Subcutaneous abdominal adipose tissue (tissue), 5 donors: ENCODE measurements at regions not wholly inside any gene's neighbourhood (a gene's known extent, or its start where the extent isn't known, plus 50 kb on each side); places are given as distances from the start of the nearest gene placed in this dataset.

Experiments
- H3K27ac ChIP-seq: one replicate; pipeline ENCODE4 v1.7.0; 2013; ENCODE audit warnings: low read depth, mild to moderate bottlenecking, inconsistent platforms, low read length, moderate library complexity
- H3K27me3 ChIP-seq, 5 donors: one replicate each; pipeline ENCODE4 v1.7.0; 2013; ENCODE audit warnings: low read length in 5 of 5, inconsistent platforms in 1 of 5; ENCODE audit not compliant: control insufficient read depth in 5 of 5, insufficient read depth in 4 of 5
- H3K36me3 ChIP-seq, 5 donors: one replicate each; pipeline ENCODE4 v1.7.0; 2013; ENCODE audit warnings: low read length in 5 of 5; ENCODE audit not compliant: control insufficient read depth in 5 of 5, insufficient read depth in 5 of 5
- H3K4me1 ChIP-seq, 5 donors: one replicate each; pipeline ENCODE4 v1.7.0; 2013; ENCODE audit warnings: low read length in 5 of 5, mild to moderate bottlenecking in 3 of 5, moderate library complexity in 1 of 5; ENCODE audit not compliant: control insufficient read depth in 5 of 5, insufficient read depth in 5 of 5
- H3K4me3 ChIP-seq, 5 donors: one replicate each; pipeline ENCODE4 v1.7.0; 2013; ENCODE audit warnings: low read length in 5 of 5, low read depth in 1 of 5
- H3K9ac ChIP-seq, 5 donors: one replicate each; pipeline ENCODE4 v1.7.0; 2013; ENCODE audit warnings: low read length in 5 of 5, mild to moderate bottlenecking in 4 of 5, moderate library complexity in 3 of 5
- H3K9me3 ChIP-seq, 5 donors: one replicate each; pipeline ENCODE4 v1.7.0; 2013; ENCODE audit warnings: low read length in 5 of 5; ENCODE audit not compliant: control insufficient read depth in 5 of 5
- donor health status: healthy.
- donor health status: healthy.
- donor health status: healthy.
- donor health status: healthy.
- donor health status: healthy.

- H3K9me3 ChIP-seq = peaks cover 0 to 7% (median 3%) of the 10 kb centered on the region in 5 donors
- peaks cover 0 to 4% (median 0%) of the 10 kb centered on the region in 5 donors for H3K27me3 ChIP-seq
- no peak overlapping the region for H3K9ac ChIP-seq
- H3K36me3 ChIP-seq = no peaks in the 10 kb centered on the region
- peaks cover 0 to under 1% (median under 1%) of the 10 kb centered on the region in 5 donors for H3K4me1 ChIP-seq
- H3K4me3 ChIP-seq = no peak overlapping the region
- H3K27ac ChIP-seq = no peak overlapping the region
Measured at GRCh38 chr2:121043827-121044222, 241.2 kb downstream of the TFCP2L1 start.

GRCh38 chr2:121044412-121044811 is 240.6 kb downstream of the TFCP2L1 start:
- peaks cover 0 to 7% (median 3%) of the 10 kb centered on the region in 5 donors for H3K9me3 ChIP-seq
- peaks cover 0 to 4% (median 0%) of the 10 kb centered on the region in 5 donors for H3K27me3 ChIP-seq
- no peak overlapping the region for H3K27ac ChIP-seq
- no peak overlapping the region for H3K4me3 ChIP-seq
- peaks cover 0 to 7% (median 6%) of the 10 kb centered on the region in 5 donors for H3K4me1 ChIP-seq
- H3K36me3 ChIP-seq = no peaks in the 10 kb centered on the region
- no peak overlapping the region for H3K9ac ChIP-seq

DNA sequence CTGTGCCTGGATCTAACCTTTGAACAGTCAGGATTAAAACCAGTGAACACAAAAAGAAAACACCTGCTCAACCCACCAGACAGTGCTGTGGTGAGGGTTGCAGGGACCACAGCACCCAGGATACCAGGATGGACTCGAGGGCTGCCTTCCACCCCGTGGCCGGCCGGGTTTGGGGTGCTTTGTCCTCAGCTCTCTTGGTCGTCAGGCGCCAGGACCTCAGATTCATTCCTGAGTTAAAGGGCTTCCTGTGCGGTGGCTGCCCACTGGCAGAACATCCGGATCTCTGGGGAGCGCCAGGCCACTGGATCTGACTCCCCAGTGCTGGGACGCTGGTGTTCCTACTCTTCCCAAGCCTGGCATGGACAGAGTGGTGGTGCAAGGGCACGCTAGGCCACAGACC is 239.8 kb downstream of the TFCP2L1 start:
- H3K9ac ChIP-seq = no peak overlapping the region
- H3K9me3 ChIP-seq = peaks cover 0 to 7% (median 3%) of the 10 kb centered on the region in 5 donors
- H3K4me3 ChIP-seq = no peak overlapping the region
- no peaks in the 10 kb centered on the region for H3K36me3 ChIP-seq
- peaks cover 0 to 4% (median 0%) of the 10 kb centered on the region in 5 donors for H3K27me3 ChIP-seq
- H3K4me1 ChIP-seq = peaks cover 0 to 15% (median 11%) of the 10 kb centered on the region in 5 donors
- H3K27ac ChIP-seq = no peak overlapping the region

- Histone ChIP-seq H3K9ac (no peak overlapping the region), H3K4me3 (no peak overlapping the region), H3K9me3 (peaks cover 0 to 7% (median 3%) of the 10 kb centered on the region in 5 donors), H3K4me1 (peaks cover 0 to 21% (median 12%) of the 10 kb centered on the region in 5 donors), H3K27ac (no peak overlapping the region), H3K36me3 (no peaks in the 10 kb centered on the region), H3K27me3 (peaks cover 0 to 4% (median 0%) of the 10 kb centered on the region in 5 donors)
Measured at GRCh38 chr2:121046335-121046734, 238.7 kb downstream of the TFCP2L1 start.

DNA sequence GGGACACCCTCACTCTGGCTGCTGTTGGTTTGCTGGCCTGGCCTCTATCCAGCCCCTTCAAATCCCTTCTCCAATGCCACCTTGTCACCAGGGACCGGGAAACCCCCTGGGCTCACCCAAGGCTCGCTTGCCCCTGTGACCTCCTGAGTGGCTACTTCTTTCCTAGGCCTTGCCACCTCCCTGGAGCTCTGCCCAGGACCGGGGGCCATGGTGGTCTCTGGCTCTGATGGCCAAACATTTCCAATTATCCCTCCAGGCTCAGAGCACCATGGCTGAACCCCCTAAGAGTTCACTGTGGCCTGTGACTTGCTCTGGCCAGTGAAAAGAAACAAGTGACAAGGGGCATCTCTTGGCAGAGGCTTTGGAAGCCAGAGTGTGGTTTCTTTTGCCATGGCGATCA is 237.6 kb downstream of the TFCP2L1 start:
- Histone ChIP-seq H3K9ac (no peak overlapping the region), H3K4me1 (peaks cover 0 to 31% (median 21%) of the 10 kb centered on the region in 5 donors), H3K9me3 (peaks cover 0 to 7% (median 3%) of the 10 kb centered on the region in 5 donors), H3K4me3 (no peak overlapping the region), H3K27me3 (peaks cover 0 to 4% (median 0%) of the 10 kb centered on the region in 5 donors), H3K27ac (no peak overlapping the region), H3K36me3 (no peaks in the 10 kb centered on the region)

DNA sequence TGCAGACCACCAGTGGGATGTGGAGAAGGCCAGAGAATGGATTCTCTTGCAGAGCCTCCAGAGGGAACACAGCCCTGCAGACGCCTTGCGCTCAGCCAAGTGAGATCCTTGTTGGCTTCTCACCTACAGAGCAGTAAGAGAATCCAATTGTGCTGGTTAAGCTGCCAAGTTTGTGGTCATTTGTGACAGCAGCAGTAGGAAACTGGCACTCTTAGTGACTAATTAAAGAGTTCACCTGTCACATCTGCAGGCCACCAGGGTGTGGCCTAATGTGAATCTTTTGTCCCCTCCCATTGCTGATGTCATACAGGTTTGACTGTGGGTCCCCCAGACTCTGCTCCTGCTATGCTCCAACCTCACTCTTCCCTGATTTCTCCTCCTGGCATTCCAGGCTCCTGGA is 235.9 kb downstream of the TFCP2L1 start:
- H3K36me3 ChIP-seq = no peaks in the 10 kb centered on the region
- peaks cover 0 to 33% (median 25%) of the 10 kb centered on the region in 5 donors for H3K4me1 ChIP-seq
- H3K9me3 ChIP-seq = peaks cover 0 to 3% (median 0%) of the 10 kb centered on the region in 5 donors
- no peak overlapping the region for H3K4me3 ChIP-seq
- no peak overlapping the region for H3K27ac ChIP-seq
- H3K9ac ChIP-seq = no peak overlapping the region
- H3K27me3 ChIP-seq = peaks cover 0 to 4% (median 0%) of the 10 kb centered on the region in 5 donors

GRCh38 chr2:121049950-121050585 is 234.9 kb downstream of the TFCP2L1 start:
- Histone ChIP-seq H3K9me3 (peaks cover 0 to 4% (median 0%) of the 10 kb centered on the region in 5 donors), H3K27ac (no peak overlapping the region), H3K36me3 (no peaks in the 10 kb centered on the region), H3K4me1 (peaks cover 0 to 33% (median 25%) of the 10 kb centered on the region in 5 donors), H3K9ac (no peak overlapping the region), H3K27me3 (no peaks in the 10 kb centered on the region), H3K4me3 (no peak overlapping the region)

DNA sequence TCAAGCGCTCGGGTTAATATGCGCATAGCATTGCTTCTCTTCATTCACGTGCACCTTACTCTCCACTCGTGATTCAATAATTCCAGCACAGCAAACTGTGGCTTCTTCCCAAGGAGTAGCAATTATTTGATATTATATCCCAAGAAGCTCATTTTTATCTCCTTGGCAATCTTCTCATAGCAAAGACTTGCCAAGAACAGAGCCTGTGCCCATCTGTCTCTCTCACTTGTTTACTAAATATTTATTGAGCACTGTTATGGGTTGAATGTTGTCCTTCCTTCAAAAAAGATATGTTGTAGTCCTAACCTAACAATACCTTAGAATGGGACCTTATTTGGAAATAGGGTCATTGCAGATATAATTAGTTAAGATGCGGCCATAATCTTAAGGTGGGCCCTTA is 233.7 kb downstream of the TFCP2L1 start:
- no peak overlapping the region for H3K4me3 ChIP-seq
- peaks cover 0 to 33% (median 25%) of the 10 kb centered on the region in 5 donors for H3K4me1 ChIP-seq
- H3K27ac ChIP-seq = no peak overlapping the region
- H3K9me3 ChIP-seq = peaks cover 0 to 4% (median 0%) of the 10 kb centered on the region in 5 donors
- no peak overlapping the region for H3K9ac ChIP-seq
- no peaks in the 10 kb centered on the region for H3K36me3 ChIP-seq
- H3K27me3 ChIP-seq = no peaks in the 10 kb centered on the region

DNA sequence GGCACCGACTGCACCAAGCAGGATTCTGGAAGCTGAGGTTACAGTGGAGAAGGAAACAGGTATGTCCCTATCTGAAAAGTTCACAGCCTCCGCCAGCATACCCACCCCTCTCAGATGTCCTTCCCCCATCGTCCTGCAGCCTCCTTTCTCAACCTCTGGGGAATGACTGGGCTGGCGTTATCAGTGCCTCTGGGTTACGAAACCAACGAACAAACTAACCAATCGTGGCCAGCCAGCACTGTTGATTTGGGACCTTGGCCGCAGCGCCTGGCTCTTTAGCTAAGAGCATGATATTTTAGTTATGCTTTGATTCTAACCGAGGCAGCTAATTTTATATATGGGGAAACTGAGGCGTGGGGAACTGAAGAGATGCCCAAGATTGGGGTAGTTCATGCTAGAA is 233.0 kb downstream of the TFCP2L1 start:
- Histone ChIP-seq H3K9ac (no peak overlapping the region), H3K27me3 (peaks cover 0 to 2% (median 0%) of the 10 kb centered on the region in 5 donors), H3K4me3 (no peak overlapping the region), H3K27ac (no peak overlapping the region), H3K9me3 (peaks cover 0 to 4% (median 0%) of the 10 kb centered on the region in 5 donors), H3K4me1 (peaks cover 0 to 33% (median 25%) of the 10 kb centered on the region in 5 donors), H3K36me3 (no peaks in the 10 kb centered on the region)

DNA sequence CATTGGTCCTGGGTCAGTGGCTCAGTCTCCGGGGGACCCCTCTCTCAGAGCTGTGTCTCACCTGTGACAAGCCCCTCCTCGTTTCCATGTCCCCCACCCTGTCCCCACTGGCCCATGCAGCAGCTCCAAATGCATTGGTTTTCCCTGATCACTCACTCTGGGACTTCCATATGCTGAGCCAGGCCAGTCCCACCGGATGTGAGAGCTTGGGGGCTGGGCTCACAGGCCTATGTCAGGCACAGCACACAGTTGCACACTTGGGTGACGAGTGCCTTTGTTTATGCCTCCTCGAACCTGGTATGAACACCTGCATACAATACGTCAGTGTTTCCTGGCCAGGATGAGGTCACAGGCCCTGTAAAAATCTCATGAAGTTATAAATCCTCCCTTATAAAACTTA is 232.5 kb downstream of the TFCP2L1 start:
- H3K9ac ChIP-seq = no peak overlapping the region
- no peak overlapping the region for H3K4me3 ChIP-seq
- H3K27me3 ChIP-seq = peaks cover 0 to 2% (median 0%) of the 10 kb centered on the region in 5 donors
- H3K9me3 ChIP-seq = peaks cover 0 to 4% (median 0%) of the 10 kb centered on the region in 5 donors
- no peaks in the 10 kb centered on the region for H3K36me3 ChIP-seq
- H3K4me1 ChIP-seq = peaks cover 0 to 33% (median 25%) of the 10 kb centered on the region in 5 donors
- H3K27ac ChIP-seq = no peak overlapping the region
